ENCODE measurements at regions not wholly inside any gene's neighbourhood (a gene's known extent, or its start where the extent isn't known, plus 50 kb on each side); places are given as distances from the start of the nearest gene placed in this dataset.

DNA sequence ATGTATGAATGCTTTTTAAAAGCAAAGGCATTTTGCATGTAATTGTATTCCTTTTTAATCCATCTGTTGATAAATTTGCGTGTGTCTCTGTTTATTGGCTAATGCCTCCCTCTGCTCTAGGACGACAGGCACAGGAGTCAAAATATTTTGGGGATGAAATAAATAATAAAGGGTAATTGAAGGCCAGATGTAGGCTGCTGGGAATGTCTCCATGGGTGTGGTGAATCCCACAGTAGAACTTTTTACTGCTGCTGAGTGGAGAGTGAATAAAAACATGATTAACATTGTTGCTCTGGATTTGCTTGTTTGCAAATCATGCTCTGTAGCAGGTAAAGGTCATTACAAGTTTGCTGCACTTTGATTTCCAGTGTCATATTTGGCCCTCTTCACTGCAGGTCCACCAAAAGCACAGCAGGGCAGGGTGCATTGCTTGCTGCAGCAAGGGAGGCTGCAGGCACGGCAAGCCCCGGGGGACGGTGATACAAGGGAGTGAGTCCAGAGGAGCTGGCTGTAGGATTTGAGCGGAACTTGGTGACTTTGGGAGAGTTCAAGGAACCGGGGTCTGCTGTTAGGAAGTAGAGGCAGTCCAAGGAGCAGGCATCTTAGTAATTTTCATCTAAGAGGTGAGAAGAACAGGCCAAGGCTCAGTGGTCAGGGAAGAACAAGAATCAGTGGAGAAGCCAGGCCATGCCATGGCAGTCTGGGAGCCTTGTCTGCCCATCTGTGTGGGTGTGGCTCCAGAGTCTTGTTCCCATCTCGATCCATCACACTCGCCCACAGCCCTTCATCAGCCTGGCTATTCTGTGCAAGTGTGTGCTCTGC is 201.5 kb upstream of the RAB6C start:
- no peaks in the 10 kb centered on the region for H3K4me1 ChIP-seq (ENCODE audit: insufficient read depth, low read length)
- no peak overlapping the region for H2AFZ ChIP-seq (ENCODE audit: low read length)
- no peaks in the 10 kb centered on the region for H3K9me3 ChIP-seq (ENCODE audit: low read depth, low read length)
- H3K79me2 ChIP-seq (ENCODE audit: insufficient read depth, low read length): no peaks in the 10 kb centered on the region
- no peak overlapping the region for H3K27ac ChIP-seq (ENCODE audit: low read depth, low read length)
- no peak overlapping the region for H3K4me3 ChIP-seq (ENCODE audit: insufficient read depth, low read length)
- no peak for DNase-seq (ENCODE audit: insufficient read length, low spot score, missing footprints)
- TF ChIP-seq, protein P1, sequence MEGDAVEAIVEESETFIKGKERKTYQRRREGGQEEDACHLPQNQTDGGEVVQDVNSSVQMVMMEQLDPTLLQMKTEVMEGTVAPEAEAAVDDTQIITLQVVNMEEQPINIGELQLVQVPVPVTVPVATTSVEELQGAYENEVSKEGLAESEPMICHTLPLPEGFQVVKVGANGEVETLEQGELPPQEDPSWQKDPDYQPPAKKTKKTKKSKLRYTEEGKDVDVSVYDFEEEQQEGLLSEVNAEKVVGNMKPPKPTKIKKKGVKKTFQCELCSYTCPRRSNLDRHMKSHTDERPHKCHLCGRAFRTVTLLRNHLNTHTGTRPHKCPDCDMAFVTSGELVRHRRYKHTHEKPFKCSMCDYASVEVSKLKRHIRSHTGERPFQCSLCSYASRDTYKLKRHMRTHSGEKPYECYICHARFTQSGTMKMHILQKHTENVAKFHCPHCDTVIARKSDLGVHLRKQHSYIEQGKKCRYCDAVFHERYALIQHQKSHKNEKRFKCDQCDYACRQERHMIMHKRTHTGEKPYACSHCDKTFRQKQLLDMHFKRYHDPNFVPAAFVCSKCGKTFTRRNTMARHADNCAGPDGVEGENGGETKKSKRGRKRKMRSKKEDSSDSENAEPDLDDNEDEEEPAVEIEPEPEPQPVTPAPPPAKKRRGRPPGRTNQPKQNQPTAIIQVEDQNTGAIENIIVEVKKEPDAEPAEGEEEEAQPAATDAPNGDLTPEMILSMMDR (IDR thresholded peaks at IDR 0.05; ENCODE audit: extremely low read depth, low read depth, low read length): no peak
- H3K4me2 ChIP-seq (ENCODE audit: insufficient read depth, low read length): no peak overlapping the region
- no peaks in the 10 kb centered on the region for H4K20me1 ChIP-seq (ENCODE audit: insufficient read depth, low read length)
- no peaks in the 10 kb centered on the region for H3K27me3 ChIP-seq (ENCODE audit: insufficient read depth, low read length)
- H3K36me3 ChIP-seq (ENCODE audit: insufficient read depth, low read length): no peaks in the 10 kb centered on the region

DNA sequence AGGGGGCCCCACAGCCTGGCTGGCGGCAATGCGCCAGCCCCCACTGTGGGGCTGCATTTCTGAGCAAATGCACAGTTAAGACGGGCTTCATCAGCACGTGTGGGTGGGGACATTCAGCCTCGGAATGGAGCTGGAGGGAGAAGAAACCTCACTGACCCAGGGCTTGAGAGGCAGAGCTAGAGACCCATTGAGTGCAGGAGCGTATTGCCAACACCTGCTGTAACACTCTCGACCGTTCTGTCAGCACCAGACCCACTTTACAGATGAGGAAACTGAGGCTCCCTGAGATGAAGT is 200.9 kb upstream of the RAB6C start:
- H3K9me3 ChIP-seq (ENCODE audit: low read depth, low read length): no peaks in the 10 kb centered on the region
- H3K27me3 ChIP-seq (ENCODE audit: insufficient read depth, low read length): no peaks in the 10 kb centered on the region
- H3K4me2 ChIP-seq (ENCODE audit: insufficient read depth, low read length): no peak overlapping the region
- H3K79me2 ChIP-seq (ENCODE audit: insufficient read depth, low read length): no peaks in the 10 kb centered on the region
- no peak overlapping the region for H3K27ac ChIP-seq (ENCODE audit: low read depth, low read length)
- H3K4me3 ChIP-seq (ENCODE audit: insufficient read depth, low read length): no peak overlapping the region
- peak; percentile 50 for DNase-seq (ENCODE audit: insufficient read length, low spot score, missing footprints)
- H3K4me1 ChIP-seq (ENCODE audit: insufficient read depth, low read length): no peaks in the 10 kb centered on the region
- no peaks in the 10 kb centered on the region for H3K36me3 ChIP-seq (ENCODE audit: insufficient read depth, low read length)
- TF ChIP-seq, protein P1 (IDR thresholded peaks at IDR 0.05; ENCODE audit: extremely low read depth, low read depth, low read length): no peak
- no peaks in the 10 kb centered on the region for H4K20me1 ChIP-seq (ENCODE audit: insufficient read depth, low read length)
- H2AFZ ChIP-seq (ENCODE audit: low read length): no peak overlapping the region

- DNase-seq (ENCODE audit: insufficient read length, low spot score, missing footprints): no peak
- Histone ChIP-seq H3K9me3 (ENCODE audit: low read depth, low read length) (no peaks in the 10 kb centered on the region), H2AFZ (ENCODE audit: low read length) (no peak overlapping the region), H3K27ac (ENCODE audit: low read depth, low read length) (no peak overlapping the region), H4K20me1 (ENCODE audit: insufficient read depth, low read length) (no peaks in the 10 kb centered on the region), H3K4me2 (ENCODE audit: insufficient read depth, low read length) (no peak overlapping the region), H3K36me3 (ENCODE audit: insufficient read depth, low read length) (no peaks in the 10 kb centered on the region), H3K4me3 (ENCODE audit: insufficient read depth, low read length) (no peak overlapping the region), H3K79me2 (ENCODE audit: insufficient read depth, low read length) (no peaks in the 10 kb centered on the region), H3K27me3 (ENCODE audit: insufficient read depth, low read length) (no peaks in the 10 kb centered on the region), H3K4me1 (ENCODE audit: insufficient read depth, low read length) (no peaks in the 10 kb centered on the region)
- TF ChIP-seq, protein P1 (IDR thresholded peaks at IDR 0.05; ENCODE audit: extremely low read depth, low read depth, low read length): no peak
Observed at GRCh38 chr2:129779783-129780182, 199.7 kb upstream of the RAB6C start.

GRCh38 chr2:129780316-129781270 is 198.9 kb upstream of the RAB6C start:
- Histone ChIP-seq H3K36me3 (ENCODE audit: insufficient read depth, low read length) (no peaks in the 10 kb centered on the region), H2AFZ (ENCODE audit: low read length) (no peak overlapping the region), H3K4me2 (ENCODE audit: insufficient read depth, low read length) (no peak overlapping the region), H3K9me3 (ENCODE audit: low read depth, low read length) (no peaks in the 10 kb centered on the region), H3K4me3 (ENCODE audit: insufficient read depth, low read length) (no peak overlapping the region), H4K20me1 (ENCODE audit: insufficient read depth, low read length) (no peaks in the 10 kb centered on the region), H3K79me2 (ENCODE audit: insufficient read depth, low read length) (no peaks in the 10 kb centered on the region), H3K27ac (ENCODE audit: low read depth, low read length) (no peak overlapping the region), H3K4me1 (ENCODE audit: insufficient read depth, low read length) (no peaks in the 10 kb centered on the region), H3K27me3 (ENCODE audit: insufficient read depth, low read length) (no peaks in the 10 kb centered on the region)
- TF ChIP-seq, protein P1 (IDR thresholded peaks at IDR 0.05; ENCODE audit: extremely low read depth, low read depth, low read length): no peak
- no peak for DNase-seq (ENCODE audit: insufficient read length, low spot score, missing footprints)
